HG02870 (cell line): ENCODE measurements at regions not wholly inside any gene's neighbourhood (a gene's known extent, or its start where the extent isn't known, plus 50 kb on each side); places are given as distances from the start of the nearest gene placed in this dataset.
"Not testable (repeated sequence)": the region's sequence is repeated elsewhere in the genome, so short reads cannot be mapped to it uniquely, and the experiment has no call there.

ENCODE experiments used
- ATAC-seq: cut with Tn5 transposase; IDR thresholded peaks from one replicate; pipeline ENCODE4 v1.9.1; 2021; ENCODE audit warnings: mild to moderate bottlenecking, moderate library complexity; ENCODE audit not compliant: unreplicated experiment

- ATAC-seq: peak; percentile 91
These were observed 60.5 kb downstream of the GOLGA6L22 start for GRCh38 chr15:22519213-22519612.

DNA sequence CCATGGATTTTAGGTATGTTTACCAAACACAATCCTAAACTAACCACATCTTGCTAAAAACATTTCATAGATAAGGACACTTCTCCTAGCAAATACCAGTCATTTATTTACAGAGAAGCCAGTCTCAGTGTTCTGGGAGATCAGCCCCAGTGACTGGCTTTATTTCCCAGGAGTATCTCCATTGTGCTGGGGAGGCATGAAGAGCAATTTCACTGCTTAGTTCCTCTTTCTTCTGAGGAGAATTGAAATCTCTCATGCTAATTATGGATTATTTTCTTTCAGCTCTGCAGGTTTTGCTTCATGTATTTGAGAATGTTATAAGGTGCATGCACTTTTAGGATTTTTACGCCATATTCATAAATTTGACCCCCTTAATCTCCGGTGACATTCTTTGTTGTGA lies 67.8 kb downstream of the GOLGA6L22 start:
- ATAC-seq: not testable (repeated sequence)

GRCh38 chr15:22527016-22527415 lies 68.3 kb downstream of the GOLGA6L22 start:
- not testable (repeated sequence) for ATAC-seq

GRCh38 chr15:22529200-22529599 lies 70.5 kb downstream of the GOLGA6L22 start:
- ATAC-seq: not testable (repeated sequence)

DNA sequence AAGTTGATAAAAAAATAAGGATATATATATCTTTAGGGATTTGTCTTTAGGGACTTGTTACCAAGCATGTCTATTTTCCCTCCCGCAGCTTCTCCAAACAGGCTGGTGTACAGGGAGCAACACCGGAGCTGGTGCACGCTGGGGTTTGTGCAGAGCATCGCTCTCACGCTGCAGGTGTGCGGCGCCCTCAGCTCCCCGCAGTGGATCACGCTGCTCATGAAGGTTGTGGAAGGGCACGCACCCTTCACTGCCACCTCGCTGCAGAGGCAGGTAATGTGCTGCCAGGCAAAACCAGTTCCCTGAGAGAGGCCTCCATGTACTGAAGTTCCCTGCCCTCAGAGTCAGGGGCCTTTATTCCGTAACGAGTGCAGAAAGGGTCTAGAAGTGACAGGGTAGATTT lies 101.0 kb downstream of the GOLGA6L22 start:
- not testable (repeated sequence) for ATAC-seq

GRCh38 chr15:22561716-22562115 lies 103.0 kb downstream of the GOLGA6L22 start:
- not testable (repeated sequence) for ATAC-seq

- not testable (repeated sequence) for ATAC-seq
These were observed 107.8 kb downstream of the GOLGA6L22 start for GRCh38 chr15:22566510-22566909.

- not testable (repeated sequence) for ATAC-seq
These were observed 110.8 kb downstream of the GOLGA6L22 start for GRCh38 chr15:22569486-22569885.

DNA sequence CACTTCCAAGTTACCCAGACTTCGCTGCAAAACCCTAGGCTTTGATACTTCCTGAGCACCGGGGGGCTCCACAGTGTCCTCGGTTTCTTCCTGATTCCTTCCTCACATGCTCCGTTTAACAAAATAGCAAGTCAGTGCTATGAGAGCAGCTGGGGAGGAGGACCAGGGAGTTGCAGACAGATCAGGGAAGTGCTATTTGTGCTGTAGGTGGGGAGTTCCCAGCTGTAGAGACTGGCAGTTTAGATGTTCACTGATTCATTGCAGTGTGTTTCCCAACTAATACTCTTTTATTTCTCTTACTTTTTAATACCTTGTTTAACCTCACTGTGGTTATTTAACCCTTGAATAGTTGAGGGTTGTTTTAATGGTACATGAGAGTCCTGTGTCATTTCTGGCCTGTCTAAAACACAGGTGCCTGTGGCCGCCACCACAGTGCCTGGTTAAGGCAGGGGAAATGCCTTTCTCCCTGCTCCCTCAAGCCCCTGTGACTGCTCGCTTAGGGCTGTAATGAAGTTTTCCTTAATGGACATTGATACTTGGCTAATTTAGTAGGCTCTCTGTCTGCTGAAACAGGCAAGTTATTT lies 113.5 kb downstream of the GOLGA6L22 start:
- ATAC-seq: peak; percentile 59

DNA sequence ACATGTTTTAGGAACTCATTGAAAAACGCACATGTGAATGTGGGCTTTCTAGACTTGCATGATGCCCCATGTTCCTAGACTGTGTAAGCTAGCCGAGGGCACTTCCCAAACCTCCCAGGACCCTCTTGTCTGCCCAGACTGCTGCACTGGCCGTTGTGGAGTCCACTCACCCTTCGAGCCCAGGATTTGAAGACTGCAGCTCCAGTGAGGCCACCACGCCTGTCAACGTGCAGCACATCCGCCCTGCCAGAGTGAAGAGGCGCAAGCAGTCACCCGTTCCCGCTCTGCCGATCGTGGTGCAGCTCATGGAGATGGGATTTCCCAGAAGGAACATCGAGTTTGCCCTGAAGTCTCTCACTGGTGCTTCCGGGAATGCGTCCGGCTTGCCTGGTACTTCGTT lies 114.1 kb downstream of the GOLGA6L22 start:
- not testable (repeated sequence) for ATAC-seq

DNA sequence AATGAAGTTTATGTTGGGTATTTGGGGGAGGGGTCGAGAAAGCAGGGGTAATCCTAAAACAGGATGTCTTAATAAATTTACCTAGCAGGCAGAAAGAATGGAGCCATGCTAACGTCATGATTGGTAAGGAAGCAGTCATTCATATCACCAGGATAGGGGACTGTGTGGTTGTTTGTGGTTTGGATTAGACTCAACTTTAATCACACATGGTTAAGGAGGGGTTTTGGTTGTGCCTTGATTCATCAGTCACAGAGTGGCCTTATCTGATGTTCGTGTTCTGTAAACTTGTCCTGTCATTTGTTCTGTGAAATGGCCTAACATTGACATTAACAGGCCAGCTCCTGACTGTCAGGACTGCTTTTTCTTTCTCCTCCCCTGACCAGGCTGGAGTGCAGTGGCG lies 119.1 kb downstream of the GOLGA6L22 start:
- not testable (repeated sequence) for ATAC-seq

DNA sequence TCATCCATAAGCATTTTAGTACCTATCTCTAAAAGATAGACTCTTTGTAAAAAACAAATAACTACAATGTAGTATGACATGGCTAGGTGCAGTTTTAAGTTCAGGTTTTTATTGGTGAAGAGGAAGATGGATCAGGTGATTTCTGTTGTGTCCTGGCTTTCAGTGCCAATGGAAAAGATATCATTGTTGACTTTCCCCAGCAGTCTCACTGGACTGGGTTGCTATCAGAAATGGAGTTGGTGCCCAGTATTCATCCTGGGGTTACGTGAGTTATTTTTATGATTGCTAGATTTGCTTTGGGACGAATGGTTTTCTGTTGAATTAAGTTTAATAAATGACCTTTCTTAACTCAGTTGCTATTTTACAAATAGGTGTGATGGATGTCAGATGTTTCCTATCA lies 120.5 kb downstream of the GOLGA6L22 start:
- not testable (repeated sequence) for ATAC-seq

- ATAC-seq: not testable (repeated sequence)
These were observed 128.7 kb downstream of the GOLGA6L22 start for GRCh38 chr15:22587391-22587790.

GRCh38 chr15:22598552-22598951 lies 139.8 kb downstream of the GOLGA6L22 start:
- not testable (repeated sequence) for ATAC-seq

GRCh38 chr15:22599526-22600320 lies 141.0 kb downstream of the GOLGA6L22 start:
- not testable (repeated sequence) for ATAC-seq

DNA sequence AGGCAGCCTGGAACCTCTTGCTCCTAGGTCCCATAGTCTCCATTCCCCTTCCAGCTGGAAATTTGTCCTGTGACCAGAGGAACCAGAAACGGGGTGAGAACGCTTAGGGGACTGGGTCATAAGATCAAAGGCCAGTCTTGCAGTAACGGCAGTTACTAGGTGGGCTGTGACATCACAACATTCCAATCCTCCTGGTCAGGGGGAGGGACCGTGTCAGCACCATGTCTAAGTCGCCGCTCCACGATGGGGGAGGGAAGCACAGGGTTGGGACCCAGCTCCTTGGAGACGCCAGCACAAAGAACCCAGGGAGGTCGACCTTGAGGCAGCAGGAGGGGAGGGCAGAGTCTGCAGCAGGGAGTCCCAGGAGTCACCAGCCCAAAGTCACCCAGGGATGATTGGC lies 158.3 kb downstream of the GOLGA6L22 start:
- not testable (repeated sequence) for ATAC-seq

GRCh38 chr15:22631789-22632188 lies 154.7 kb upstream of the NIPA1 start:
- ATAC-seq: not testable (repeated sequence)

DNA sequence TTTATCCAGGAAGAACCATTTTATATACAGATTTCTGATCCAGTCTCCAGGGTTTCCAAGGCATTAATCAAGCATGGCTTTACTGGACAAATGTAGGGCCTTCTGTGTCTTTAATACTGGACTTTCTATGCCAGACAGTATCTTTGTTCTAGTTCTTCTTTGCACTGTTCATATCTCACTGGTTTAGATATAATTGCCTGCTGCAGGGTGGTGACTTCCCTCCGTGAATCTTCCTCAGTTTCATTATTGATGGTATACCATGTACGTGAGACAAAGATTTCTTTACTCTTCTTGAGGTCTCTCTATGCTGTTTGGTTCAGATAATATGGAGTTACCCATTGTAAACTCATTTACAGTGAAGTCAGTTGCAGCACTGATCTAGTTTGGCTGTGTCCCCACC lies 146.5 kb upstream of the NIPA1 start:
- not testable (repeated sequence) for ATAC-seq

DNA sequence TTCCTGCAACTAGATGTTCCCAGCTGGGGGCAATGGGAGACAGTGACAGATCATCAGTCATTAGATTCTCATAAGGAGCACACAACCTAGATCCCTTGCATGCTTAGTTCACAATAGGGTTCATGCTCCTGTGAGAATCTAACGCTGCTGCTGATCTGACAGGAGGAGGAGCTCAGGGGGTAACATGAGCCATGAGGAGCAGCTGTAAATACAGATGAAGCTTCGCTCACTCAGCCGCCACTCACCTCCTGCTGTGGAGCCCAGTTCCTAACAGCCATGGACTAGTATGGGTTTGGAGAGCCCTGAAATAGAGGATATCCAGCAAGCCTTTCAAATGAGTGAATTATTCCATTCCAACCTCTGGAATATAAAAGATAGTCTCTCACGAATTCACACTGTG lies 137.0 kb upstream of the NIPA1 start:
- not testable (repeated sequence) for ATAC-seq

DNA sequence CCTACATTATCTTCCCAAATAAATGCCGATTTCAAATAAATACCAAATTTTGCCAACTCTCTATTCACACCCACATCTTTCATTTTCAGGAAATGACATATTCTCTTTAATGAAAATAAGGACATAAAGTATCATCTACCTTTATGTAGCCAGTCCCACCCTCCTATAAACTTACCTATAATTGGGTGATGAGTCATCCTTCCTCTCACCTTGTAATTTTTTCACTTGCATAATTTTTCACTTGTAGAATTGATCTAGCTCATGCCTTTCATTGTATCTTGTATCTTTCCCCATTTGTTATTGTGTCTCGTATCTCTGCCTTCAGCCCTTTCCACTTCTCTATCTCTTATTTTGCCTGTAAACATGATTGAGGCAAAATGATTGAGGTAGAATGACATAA lies 135.3 kb upstream of the NIPA1 start:
- not testable (repeated sequence) for ATAC-seq

DNA sequence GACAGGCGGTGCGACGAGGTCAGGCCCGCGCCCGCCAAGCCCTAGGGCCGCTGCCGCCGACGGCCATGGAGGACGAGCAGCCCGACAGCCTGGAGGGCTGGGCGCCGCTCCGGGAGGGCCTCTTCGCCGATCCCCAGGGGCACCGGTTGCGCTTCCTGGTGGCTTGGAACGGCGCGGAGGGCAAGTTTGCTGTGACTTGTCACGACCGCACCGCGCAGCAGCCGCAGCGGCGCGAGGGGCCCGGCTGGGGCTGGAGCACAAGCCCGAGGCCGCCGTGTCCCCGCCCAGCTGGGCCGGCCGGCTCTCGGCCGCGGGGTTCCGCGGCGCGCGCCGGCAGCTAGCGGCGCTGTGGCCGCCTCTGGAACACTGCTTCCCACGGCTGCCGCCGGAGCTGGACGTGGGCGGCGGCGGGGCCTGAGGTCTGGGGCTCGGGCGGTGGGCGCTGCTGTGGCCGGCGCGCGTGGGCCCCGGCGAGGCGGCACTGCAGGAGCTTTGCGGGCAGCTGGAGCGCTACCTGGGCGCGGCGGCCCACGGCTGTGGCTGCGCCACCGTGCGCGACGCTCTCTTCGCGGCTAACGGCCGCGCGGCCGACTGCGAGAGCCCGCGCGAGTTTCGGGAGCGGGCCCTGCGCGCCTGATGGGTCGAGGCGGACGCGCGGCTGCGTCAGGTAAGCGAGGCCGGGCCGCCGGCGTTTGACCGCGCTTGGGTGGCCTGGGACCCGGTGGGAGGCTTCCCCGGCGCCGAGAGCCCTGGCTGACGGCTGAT lies 122.0 kb upstream of the NIPA1 start:
- ATAC-seq: peak; percentile 58
